Retina (tissue), 1 donor: ENCODE measurements at regions not wholly inside any gene's neighbourhood (a gene's known extent, or its start where the extent isn't known, plus 50 kb on each side); places are given as distances from the start of the nearest gene placed in this dataset.

Experiments
- DNase-seq: peaks from one replicate; pipeline ENCODE4 v3.0.0-alpha.2; 2016

GRCh38 chr9:18353473-18353872 is 120.5 kb upstream of the ADAMTSL1 start:
- no peak for DNase-seq

- no peak for DNase-seq
Observed at GRCh38 chr9:18357321-18357720, 116.6 kb upstream of the ADAMTSL1 start.

DNA sequence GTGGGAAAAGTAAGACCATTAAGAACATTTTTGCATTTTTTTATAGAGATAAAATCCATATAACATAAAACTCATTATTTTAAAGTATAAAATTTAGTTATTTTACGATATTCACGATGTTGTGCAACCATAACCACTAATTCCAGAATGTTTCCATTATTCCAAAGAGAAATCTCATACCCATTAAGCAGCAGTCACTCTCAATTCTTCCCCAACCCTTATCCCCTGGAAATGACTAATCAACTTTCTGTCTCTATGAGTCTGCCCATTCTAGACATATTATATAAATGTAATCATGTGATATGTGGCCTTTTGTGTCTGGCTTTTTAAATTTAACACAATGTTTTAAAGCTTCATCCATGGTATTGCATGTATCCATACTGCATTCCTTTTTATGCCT is 115.6 kb upstream of the ADAMTSL1 start:
- DNase-seq, result no peak

GRCh38 chr9:18359335-18359734 is 114.6 kb upstream of the ADAMTSL1 start:
- DNase-seq, result no peak

- no peak for DNase-seq
Observed at GRCh38 chr9:18360005-18360404, 113.9 kb upstream of the ADAMTSL1 start.

GRCh38 chr9:18361646-18362045 is 112.3 kb upstream of the ADAMTSL1 start:
- DNase-seq, result no peak

GRCh38 chr9:18362166-18362565 is 111.8 kb upstream of the ADAMTSL1 start:
- no peak for DNase-seq

DNA sequence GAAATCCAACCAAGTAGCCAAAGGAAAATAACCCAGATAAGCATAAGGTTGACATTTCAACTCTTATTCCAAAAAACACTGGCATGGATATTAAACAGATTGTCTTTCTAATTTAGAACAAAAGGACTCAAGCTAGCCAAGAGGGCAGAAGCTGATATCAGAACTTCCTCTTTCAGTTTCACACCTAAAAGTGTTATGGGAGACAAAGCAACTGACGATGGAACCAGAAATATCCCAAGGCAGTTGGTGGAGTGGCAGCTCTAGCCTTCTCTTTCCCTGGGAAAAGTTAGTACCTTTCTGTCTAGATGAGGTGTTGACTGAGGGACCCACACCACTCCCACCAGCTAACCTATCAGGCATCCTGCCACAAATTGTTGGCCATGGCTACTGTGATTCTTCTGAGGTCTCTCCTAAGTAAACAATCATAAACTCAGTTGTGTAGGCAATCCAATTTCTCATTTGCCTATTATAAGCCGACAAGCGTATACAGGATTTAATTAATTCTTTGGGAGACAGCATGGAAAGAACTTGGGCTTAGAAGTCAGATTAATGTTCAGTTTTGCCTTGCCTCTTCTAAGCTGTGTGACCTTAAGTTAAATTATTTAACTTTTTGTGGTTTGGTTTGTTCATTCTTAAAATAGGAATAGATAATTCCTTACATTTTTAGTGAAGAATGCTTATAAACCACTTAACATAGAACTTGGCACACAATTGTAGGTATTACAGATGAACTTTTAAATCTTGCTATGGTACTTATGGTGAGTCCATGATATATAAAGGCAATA is 110.9 kb upstream of the ADAMTSL1 start:
- DNase-seq, result no peak

DNA sequence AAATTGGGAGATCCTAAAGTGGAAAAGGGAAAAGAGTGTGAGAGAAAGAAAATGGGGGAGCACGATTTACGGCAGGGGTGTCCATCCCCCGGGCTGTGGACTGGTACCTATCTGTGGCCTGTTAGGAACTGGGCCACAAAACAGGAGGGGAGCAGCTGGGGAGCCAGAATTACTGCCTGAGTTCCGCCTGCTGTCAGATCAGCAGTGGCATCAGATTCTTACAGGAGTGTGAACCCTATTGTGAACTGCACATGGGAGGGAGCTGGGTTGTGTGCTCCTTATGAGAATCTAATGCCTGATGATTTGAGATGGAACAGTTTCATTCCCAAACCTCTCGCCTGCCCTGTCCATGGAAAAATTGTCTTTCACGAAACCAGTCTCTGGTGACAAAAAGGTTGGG is 108.3 kb upstream of the ADAMTSL1 start:
- DNase-seq, result no peak

DNA sequence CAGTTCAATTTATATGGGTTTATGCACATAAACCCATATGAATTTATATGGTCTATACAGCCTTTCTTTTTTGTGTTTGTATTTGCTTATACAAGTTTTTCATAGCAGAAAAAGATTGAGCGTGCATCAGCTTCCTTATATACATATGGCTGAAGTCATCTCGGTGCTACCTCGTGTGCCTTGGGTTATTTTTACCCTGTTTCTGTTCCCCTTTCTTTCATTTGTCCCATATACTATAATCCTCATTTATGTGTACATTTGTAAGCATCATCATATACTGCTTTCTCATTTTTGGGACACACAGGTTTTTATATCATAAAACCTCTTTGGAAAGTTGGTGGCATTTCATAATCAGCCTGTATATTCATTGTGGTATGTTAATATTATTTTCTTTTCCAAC is 107.8 kb upstream of the ADAMTSL1 start:
- DNase-seq, result no peak

DNA sequence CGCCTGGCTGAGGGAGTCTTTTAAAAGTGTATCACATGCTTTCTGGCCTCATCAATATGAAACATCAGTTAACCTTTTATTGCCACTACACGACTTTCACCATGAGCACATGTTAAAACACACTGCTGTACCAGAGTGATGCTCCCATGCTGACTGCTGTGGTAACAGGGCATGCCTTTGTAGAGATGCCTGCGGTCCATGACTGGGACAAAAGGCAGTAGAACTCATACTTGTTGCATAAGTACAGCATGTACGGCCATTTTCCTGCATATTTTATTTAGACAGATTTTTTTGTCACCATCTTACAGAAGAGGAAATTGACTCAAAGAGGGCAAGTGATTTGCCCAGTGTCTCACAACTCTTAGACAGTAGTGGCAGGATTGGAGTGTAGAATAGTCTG is 105.7 kb upstream of the ADAMTSL1 start:
- DNase-seq, result no peak

DNA sequence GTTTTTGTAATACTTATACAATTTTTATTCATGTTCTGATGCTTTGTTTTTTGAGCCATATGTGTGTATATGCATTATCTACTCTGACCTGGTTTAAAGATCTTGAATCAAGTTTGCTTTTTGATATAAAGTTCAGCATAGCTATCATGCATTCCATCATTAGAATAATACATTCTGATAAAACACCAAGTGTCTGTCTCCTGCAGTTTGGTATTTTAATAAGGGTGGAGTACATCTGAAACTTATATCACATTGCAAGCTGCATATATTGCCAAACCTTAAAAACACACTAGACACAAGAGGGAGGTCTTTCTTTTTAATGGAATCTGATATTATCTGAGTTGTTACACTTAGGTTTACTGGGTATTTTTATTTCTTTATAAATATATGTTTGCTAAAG is 102.8 kb upstream of the ADAMTSL1 start:
- no peak for DNase-seq

DNA sequence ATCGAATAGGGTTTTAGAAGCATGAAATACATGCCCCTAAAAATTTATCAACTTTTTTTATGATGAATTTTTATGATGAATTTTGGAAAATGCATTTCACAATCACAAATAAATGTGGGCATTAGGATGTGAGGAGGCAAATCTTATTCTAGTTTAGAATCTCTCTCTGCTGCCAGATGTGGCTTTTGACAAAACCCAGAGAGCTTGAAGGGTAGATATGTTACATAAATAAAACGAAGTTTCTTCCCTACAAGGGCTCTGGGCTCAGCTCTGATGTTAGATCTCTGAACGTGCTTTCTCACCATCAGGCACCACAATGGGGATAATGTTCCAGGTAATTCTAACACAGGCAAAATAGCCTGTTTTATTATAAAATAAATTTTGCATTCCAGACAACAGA is 102.3 kb upstream of the ADAMTSL1 start:
- DNase-seq, result no peak

DNA sequence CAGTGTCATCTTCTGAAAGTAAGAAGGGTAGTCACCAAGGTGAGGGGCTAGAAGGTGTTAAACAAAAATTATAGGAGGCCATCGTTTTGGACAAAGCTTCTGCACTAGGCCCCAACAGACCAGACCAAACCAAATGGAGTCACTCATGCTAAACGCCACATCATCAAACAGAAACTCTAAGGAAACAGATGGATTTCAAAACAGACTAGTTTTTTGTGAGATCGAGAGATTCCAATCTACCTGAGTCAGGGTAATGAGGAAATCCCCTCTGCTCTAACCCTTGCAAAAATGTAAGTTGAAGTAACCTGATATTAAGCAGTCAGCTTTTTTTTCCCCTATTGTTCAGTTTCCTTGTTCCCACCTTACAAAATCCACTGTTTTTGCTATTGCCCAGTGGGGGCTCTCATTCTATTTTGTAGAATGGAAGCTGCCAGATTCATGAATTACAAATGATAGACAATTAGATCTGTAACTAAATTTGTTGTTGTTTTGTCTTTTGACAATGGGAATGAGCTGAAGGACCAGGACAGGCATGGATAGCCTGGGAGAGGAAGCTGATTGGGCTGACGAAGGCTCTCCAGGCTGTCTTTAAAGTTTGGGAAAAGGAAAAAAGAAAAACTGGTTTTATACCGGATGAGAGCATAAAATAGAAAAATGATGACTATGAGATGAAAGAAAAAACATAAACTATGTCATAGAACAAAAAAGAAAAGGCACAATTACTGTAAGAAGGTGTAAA is 94.7 kb upstream of the ADAMTSL1 start:
- no peak for DNase-seq

DNA sequence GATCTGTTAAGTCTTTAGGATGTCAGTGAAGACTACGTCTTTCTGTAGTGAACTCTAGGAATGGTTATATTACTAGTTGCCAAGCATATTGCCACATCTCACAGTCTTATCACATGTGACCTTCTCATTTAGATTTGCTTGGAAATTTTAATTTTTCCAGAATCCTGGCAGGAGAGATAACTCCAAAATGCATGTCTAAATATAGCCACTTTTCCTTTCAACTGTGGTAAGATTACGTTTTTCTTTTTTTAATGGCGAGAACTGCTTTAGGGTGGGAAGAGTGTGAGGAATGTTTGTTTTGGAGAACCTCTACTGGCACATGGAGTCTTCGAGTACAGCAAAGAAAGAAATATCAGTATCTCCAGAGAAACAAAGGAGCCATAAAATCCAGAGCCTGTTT is 91.7 kb upstream of the ADAMTSL1 start:
- DNase-seq, result no peak

GRCh38 chr9:18384066-18384465 is 89.9 kb upstream of the ADAMTSL1 start:
- no peak for DNase-seq

DNA sequence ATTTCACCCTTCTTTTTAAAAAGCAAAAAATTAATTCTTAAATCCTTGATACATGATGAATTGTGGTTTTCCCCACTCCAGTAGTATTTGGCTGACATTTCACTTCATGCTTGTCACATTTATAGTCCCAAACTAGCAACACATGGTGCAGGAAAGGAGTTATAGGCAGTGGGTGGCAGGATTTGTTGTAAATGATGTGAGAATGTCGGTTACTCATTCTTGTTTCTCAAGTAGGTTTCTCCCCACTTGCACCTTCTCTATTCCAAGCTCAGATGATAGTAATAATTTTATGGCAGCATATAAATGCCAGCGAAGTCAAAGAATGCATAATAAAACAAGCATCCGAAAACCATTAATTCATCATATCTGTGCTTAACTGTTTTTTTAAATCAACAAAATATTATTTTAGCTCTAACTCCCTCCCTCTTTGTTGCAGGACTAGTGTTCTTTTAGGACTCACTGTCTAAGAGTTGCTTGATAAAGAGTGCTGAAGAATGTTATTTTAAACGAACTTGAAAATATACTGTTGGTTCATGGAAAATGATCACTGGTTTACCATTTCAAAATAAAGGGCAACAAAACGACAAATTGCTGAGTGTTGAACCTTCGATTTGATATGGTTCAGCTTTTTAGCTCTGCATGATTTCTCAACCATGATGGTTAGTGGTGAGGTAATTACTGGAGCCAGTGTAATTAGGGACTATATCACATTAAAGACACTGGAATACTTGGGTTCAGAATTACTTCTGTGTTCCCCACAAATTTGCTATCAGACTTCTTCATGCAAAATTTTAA is 88.1 kb upstream of the ADAMTSL1 start:
- DNase-seq, result no peak

DNA sequence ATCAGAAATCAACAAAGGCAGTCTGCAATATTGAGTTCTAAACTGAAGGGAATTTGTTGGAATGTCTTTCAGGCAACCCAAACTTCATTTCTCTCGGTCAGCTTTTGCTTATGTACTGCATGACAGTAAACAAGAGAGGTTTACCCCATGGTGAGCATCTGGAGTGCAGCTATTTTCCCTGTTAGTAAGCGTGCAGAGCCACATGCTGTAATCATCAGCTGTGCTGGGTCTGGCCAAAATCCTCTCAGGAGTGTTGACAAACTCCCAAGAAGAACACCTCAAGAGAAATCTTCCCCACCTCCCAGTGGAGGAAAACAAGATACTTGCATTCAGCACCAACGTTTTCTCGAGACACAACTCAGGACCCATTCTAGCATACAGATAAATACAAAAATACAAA is 83.6 kb upstream of the ADAMTSL1 start:
- DNase-seq, result no peak

GRCh38 chr9:18393340-18394130 is 80.4 kb upstream of the ADAMTSL1 start:
- no peak for DNase-seq

DNA sequence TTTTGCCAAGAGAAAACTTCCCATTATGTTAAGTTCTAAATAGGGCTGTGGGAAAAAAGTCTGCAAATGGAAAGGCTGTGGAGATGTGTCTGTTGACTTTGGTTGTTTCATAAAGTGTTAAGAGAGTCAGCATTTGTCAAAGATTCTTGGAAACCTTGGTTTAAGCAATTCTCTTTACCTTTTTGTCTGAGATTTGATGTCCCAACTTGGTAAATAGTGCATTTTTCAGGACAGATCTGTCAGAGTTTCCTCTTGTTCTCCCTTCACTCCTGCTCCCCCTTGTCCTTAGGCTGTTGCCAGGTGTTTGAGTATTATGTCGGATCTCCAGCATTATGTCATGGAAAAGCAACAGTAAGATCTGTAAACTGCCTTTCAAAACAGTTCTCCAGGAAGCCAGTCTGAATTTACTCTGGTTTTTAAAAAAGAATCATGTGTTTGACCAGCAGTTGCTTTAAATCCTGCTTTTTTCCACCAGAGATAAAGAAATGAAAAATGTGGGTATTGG is 79.1 kb upstream of the ADAMTSL1 start:
- no peak for DNase-seq

DNA sequence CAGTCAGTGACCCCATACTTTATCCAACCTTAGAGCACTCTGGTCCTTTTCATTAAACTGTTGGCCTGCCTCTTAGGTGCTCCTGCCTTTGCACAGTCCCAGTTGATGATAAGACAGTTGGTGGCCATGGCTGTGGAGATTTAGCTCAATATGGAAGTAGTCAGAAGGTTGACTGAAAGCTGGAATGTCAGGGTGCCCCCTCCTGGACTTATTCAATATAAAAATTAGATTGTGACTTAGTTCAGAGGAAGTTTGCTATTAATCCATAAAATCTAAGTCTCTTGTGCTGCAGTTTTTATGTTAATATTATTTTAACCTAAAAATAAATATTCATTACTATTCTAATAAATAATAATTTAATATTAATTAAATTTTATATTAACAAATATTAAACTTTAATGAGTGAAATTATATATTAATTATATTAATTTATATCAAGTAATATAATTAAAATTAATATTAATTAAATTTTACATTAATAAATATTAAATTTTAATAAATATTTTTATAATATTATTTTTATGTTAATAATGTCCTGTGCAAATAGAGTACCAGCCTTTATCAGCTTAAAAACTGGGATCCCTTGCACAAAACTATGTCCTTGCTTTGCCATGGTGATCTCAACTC is 77.7 kb upstream of the ADAMTSL1 start:
- DNase-seq, result no peak

DNA sequence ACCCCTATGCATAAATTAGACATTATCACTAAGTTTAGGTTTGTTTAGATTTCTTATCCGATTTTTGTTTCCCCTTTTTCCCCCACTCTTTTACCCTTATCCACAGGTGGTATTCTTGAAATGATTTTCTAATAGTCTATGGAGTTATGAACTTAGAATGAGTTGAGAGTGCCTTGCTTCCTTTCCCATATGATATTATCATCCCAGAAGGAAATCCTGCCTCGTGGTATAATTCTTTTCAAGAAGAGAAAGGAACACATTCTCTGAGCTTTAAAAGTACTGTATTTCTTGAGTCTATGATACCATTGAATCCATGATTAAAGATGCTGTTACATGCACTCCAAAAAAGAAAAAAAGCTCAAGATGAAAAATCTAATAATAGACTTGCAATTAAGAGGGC is 76.9 kb upstream of the ADAMTSL1 start:
- no peak for DNase-seq
